GM12891 (cell line): ENCODE measurements at regions not wholly inside any gene's neighbourhood (a gene's known extent, or its start where the extent isn't known, plus 50 kb on each side); places are given as distances from the start of the nearest gene placed in this dataset.

ENCODE experiments used
- PAX5 ChIP-seq: IDR thresholded peaks from 2 replicates; pipeline ENCODE4 v1.6.1; 2011; ENCODE audit warnings: low read length, moderate library complexity, mild to moderate bottlenecking; ENCODE audit not compliant: insufficient read depth, severe bottlenecking
- POLR2A ChIP-seq: IDR thresholded peaks from 2 replicates; pipeline ENCODE4 v1.6.1; 2011; ENCODE audit warnings: low read depth, low read length, control low read depth
- POLR2AphosphoS5 ChIP-seq: IDR thresholded peaks from 2 replicates; pipeline ENCODE4 v1.6.1; 2011; ENCODE audit warnings: low read depth, low read length, control low read depth
- POU2F2 ChIP-seq: IDR thresholded peaks from 2 replicates; pipeline ENCODE4 v1.6.1; 2011; ENCODE audit warnings: low read depth, mild to moderate bottlenecking, control low read depth, low read length, moderate library complexity
- SPI1 ChIP-seq: IDR thresholded peaks from 2 replicates; pipeline ENCODE4 v1.6.1; 2011; ENCODE audit warnings: low read depth, low read length, control low read depth
- TAF1 ChIP-seq: IDR thresholded peaks from 2 replicates; pipeline ENCODE4 v1.6.1; 2011; ENCODE audit warnings: low read depth, low read length, control low read depth

- TF ChIP-seq POLR2A (no peak), POLR2AphosphoS5 (no peak), SPI1 (no peak), POU2F2 (no peak), TAF1 (no peak), PAX5 (no peak)
Measured at GRCh38 chr1:94345148-94345721, 73.0 kb upstream of the ABCD3 start.
